ENCODE measurements at regions not wholly inside any gene's neighbourhood (a gene's known extent, or its start where the extent isn't known, plus 50 kb on each side); places are given as distances from the start of the nearest gene placed in this dataset.
A peak's percentile ranks its signal among the peaks of the same experiment; 100 is the strongest.

DNA sequence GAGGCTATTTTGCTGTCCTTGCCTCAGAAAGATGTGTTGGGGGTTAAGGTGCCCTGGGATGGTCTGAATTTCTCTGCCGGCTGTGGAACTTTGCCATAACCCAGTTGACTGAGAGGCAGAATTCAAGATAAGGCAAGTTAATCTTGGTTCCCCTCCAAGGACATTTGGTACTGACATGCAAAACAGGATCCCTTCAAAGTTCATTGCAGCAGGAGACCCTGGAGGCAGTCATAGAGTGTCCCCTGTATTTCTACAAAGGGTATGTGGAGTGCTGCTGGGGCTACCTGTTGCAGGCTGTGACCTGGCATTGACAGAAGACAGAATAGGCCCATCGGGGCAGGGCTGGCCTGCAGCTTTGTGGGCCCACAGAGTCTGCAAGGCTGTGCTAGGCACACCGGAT lies 135.6 kb upstream of the IRX3 start:
- DNase-seq (peak in 3 of 6 donors; percentile 12 to 41 (median 40)), FAIRE-seq (no peak), ATAC-seq (peak; percentile 30 to 69 (median 62))
- Histone ChIP-seq H3K4me1 (peaks cover 0 to 8% (median 0%) of the 10 kb centered on the region in 3 donors), H3K27me3 (no peaks in the 10 kb centered on the region), H3K9me3 (no peaks in the 10 kb centered on the region), H3K27ac (no peak overlapping the region), H3K36me3 (no peaks in the 10 kb centered on the region), H3K4me3 (no peak overlapping the region)
- TF ChIP-seq, protein P1, sequence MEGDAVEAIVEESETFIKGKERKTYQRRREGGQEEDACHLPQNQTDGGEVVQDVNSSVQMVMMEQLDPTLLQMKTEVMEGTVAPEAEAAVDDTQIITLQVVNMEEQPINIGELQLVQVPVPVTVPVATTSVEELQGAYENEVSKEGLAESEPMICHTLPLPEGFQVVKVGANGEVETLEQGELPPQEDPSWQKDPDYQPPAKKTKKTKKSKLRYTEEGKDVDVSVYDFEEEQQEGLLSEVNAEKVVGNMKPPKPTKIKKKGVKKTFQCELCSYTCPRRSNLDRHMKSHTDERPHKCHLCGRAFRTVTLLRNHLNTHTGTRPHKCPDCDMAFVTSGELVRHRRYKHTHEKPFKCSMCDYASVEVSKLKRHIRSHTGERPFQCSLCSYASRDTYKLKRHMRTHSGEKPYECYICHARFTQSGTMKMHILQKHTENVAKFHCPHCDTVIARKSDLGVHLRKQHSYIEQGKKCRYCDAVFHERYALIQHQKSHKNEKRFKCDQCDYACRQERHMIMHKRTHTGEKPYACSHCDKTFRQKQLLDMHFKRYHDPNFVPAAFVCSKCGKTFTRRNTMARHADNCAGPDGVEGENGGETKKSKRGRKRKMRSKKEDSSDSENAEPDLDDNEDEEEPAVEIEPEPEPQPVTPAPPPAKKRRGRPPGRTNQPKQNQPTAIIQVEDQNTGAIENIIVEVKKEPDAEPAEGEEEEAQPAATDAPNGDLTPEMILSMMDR (IDR thresholded peaks at IDR 0.05), result no peak
- WGBS, 2 donors, result 19 to 28% methylated on average over 3 of the region's 3 CpGs
- intact Hi-C loops (cut with DNase I), result no loop called here

DNA sequence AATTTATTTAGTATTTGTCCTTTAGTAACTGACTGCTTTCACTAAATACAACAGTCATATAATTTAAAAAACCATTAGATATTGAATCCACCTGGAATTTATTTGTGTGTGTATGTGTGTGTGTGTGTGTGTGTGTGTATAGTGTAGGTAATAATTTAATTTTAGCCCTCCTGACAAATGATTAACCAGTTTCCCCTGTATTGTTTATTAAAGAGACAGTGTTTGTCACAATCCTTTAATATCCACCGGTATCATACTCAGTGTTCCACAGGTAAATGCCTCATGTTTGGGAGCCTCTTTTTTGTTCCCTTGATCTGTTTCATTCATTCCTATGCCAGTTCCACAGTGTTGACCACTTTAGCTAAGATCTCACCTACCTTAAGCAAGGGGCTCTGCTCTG lies 134.6 kb upstream of the IRX3 start:
- DNase-seq, result no peak
- TF ChIP-seq, protein P1 (IDR thresholded peaks at IDR 0.05), result no peak
- intact Hi-C loops (cut with DNase I), result no loop called here
- no peak overlapping the region for H3K27ac ChIP-seq
- no peaks in the 10 kb centered on the region for H3K9me3 ChIP-seq
- no peaks in the 10 kb centered on the region for H3K27me3 ChIP-seq
- WGBS, 2 donors, result 14 to 15% methylated on average over 1 of the region's 1 CpG
- no peaks in the 10 kb centered on the region for H3K36me3 ChIP-seq
- peak; percentile 39 to 62 (median 56) for ATAC-seq
- H3K4me1 ChIP-seq, result peaks cover 0 to 8% (median 0%) of the 10 kb centered on the region in 3 donors
- no peak for FAIRE-seq
- H3K4me3 ChIP-seq, result no peak overlapping the region

DNA sequence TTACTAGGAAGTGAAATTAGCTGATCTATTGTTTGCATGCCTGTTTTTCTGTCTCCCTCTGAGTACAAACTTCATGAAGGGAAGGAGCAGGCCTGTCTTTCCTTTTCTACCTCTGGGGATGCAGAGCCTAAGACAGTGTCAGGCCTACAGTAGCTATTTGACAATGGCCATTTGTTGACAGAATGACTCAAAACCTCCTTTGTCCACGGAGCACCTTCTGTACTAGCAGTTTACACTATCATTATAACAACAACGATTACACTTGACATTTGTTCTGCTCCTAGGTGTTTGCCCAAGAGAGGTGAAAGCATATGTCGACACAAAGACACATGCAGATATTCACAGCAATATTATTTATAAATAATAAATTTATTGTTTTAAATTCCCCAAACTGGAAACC lies 132.3 kb upstream of the IRX3 start:
- intact Hi-C loops (cut with DNase I), result loop anchor here in 1 of 3 donors (10.0 kb wide), 1 partner anchor 64 kb away; no protein-coding TSS in a partner anchor
- DNase-seq, result no peak
- TF ChIP-seq, protein P1 (IDR thresholded peaks at IDR 0.05), result no peak

DNA sequence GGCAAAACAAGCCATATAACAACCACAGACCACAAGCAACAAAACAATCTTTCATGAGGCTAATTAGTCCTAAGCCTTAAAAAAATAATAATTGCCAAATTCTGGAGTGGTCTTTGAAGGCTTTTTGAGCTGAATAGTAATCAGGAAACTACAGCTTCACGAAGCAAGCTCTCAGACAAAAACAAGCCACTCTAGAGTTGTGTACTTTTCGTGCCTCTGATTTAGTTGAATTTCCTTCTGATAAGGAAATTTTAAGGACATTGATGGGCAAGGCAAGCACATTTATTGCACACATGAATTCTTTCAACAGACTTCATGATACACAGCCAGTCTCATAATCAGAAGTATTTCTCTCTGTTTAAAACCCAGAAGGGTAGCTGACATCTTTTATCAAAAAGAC lies 130.8 kb upstream of the IRX3 start:
- FAIRE-seq, result no peak
- no peak for DNase-seq
- TF ChIP-seq, protein P1 (IDR thresholded peaks at IDR 0.05), result no peak
- Histone ChIP-seq H3K4me1 (peaks cover 0 to 8% (median 0%) of the 10 kb centered on the region in 3 donors), H3K36me3 (no peaks in the 10 kb centered on the region), H3K27ac (no peak overlapping the region), H3K27me3 (no peaks in the 10 kb centered on the region), H3K9me3 (no peaks in the 10 kb centered on the region), H3K4me3 (no peak overlapping the region)
- intact Hi-C loops (cut with DNase I), result loop anchor here in 1 of 3 donors (10.0 kb wide), 1 partner anchor 63 kb away; no protein-coding TSS in a partner anchor
- 27 to 32% methylated on average over 2 of the region's 2 CpGs for WGBS, 2 donors
- no peak for ATAC-seq

More for the DNA sequence above, 132.3 kb upstream of the IRX3 start:
- H3K27ac ChIP-seq, result no peak overlapping the region
- no peaks in the 10 kb centered on the region for H3K36me3 ChIP-seq
- ATAC-seq, result peak in 2 of 4 donors; percentile 70
- H3K9me3 ChIP-seq, result no peaks in the 10 kb centered on the region
- WGBS, 2 donors, result 32 to 34% methylated on average over 3 of the region's 3 CpGs
- peaks cover 0 to 8% (median 0%) of the 10 kb centered on the region in 3 donors for H3K4me1 ChIP-seq
- FAIRE-seq, result no peak
- H3K27me3 ChIP-seq, result no peaks in the 10 kb centered on the region
- H3K4me3 ChIP-seq, result no peak overlapping the region

DNA sequence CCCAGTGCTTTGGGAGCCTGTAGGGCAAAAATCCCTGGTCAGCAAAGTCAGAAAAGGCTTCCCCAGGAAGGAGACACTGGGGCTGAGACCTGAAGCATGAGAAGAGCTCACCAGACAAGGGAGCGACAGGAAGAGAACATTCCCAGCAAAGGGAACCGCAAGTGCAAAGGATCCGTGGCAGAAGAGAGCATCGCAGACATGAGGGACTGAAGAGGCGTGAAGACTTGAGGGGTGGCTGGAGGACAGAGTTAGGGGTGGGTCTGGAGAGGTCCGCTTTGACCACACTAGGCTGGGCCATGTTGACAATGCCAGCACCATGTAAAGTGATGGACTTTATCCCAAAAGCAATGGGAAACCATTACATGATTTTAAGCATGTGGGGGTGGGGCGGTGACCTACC lies 128.1 kb upstream of the IRX3 start:
- TF ChIP-seq, protein P1 (IDR thresholded peaks at IDR 0.05), result no peak
- Histone ChIP-seq H3K27ac (no peak overlapping the region), H3K9me3 (no peaks in the 10 kb centered on the region), H3K4me1 (no peaks in the 10 kb centered on the region), H3K4me3 (no peak overlapping the region), H3K27me3 (no peaks in the 10 kb centered on the region), H3K36me3 (no peaks in the 10 kb centered on the region)
- WGBS, 2 donors, result 95% methylated on average over 7 of the region's 7 CpGs
- no peak for ATAC-seq
- no peak for FAIRE-seq
- intact Hi-C loops (cut with DNase I), result loop anchor here in 1 of 3 donors (10.0 kb wide), 1 partner anchor 60 kb away; no protein-coding TSS in a partner anchor
- DNase-seq, result no peak
